Neural progenitor cell (in vitro differentiated cells): ENCODE measurements at regions not wholly inside any gene's neighbourhood (a gene's known extent, or its start where the extent isn't known, plus 50 kb on each side); places are given as distances from the start of the nearest gene placed in this dataset.

Experiments
- EZH2 ChIP-seq: fragments of 200-600 bp; sonication (generic); IDR thresholded peaks from 2 replicates; pipeline ENCODE4 v1.6.1; 2017; ENCODE audit warnings: antibody characterized with exemption, mild to moderate bottlenecking, moderate library complexity
- EZH2phosphoT487 ChIP-seq: fragments of 200-600 bp; sonication (generic); IDR thresholded peaks from 2 replicates; pipeline ENCODE4 v1.6.1; 2017; ENCODE audit warnings: antibody characterized with exemption
- TF ChIP-seq, protein P1 (sequence below): fragments of 200-600 bp; sonication (generic); IDR thresholded peaks from 2 replicates; pipeline ENCODE4 v1.5.1; 2017; ENCODE audit warnings: antibody characterized with exemption, mild to moderate bottlenecking

DNA sequence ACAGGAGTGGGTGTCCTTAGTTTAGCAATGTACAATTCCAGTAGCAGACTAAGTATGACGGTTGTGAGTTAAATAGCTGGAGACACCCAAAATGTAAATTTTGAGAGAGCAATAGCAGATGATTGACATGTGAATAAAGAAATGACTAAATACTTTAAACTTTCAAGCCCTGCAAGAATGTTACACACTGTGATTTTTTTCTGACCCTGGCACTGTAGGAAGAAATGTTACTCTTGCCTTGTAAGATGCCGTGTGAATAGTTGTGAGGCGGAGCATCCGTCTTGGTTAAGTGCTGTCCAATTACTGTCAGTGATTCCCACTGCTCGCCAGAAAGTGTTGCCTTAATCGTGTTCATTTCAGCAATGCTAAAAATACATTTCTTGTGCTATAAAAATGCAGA lies 1248.1 kb downstream of the RAPGEF2 start:
- TF ChIP-seq EZH2 (no peak), EZH2phosphoT487 (no peak)
- TF ChIP-seq, protein P1, sequence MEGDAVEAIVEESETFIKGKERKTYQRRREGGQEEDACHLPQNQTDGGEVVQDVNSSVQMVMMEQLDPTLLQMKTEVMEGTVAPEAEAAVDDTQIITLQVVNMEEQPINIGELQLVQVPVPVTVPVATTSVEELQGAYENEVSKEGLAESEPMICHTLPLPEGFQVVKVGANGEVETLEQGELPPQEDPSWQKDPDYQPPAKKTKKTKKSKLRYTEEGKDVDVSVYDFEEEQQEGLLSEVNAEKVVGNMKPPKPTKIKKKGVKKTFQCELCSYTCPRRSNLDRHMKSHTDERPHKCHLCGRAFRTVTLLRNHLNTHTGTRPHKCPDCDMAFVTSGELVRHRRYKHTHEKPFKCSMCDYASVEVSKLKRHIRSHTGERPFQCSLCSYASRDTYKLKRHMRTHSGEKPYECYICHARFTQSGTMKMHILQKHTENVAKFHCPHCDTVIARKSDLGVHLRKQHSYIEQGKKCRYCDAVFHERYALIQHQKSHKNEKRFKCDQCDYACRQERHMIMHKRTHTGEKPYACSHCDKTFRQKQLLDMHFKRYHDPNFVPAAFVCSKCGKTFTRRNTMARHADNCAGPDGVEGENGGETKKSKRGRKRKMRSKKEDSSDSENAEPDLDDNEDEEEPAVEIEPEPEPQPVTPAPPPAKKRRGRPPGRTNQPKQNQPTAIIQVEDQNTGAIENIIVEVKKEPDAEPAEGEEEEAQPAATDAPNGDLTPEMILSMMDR, result no peak
